Activated CD8-positive, alpha-beta memory T cell treated with anti-CD3 and anti-CD28 coated beads, Interleukin-2, amount 50 U/mL, for 24 hours (primary cell): ENCODE measurements at regions not wholly inside any gene's neighbourhood (a gene's known extent, or its start where the extent isn't known, plus 50 kb on each side); places are given as distances from the start of the nearest gene placed in this dataset.
"Not testable (repeated sequence)": the region's sequence is repeated elsewhere in the genome, so short reads cannot be mapped to it uniquely, and the experiment has no call there.

Source experiments
- DNase-seq: peaks from one replicate; pipeline ENCODE4 v3.0.0-alpha.2; 2020; ENCODE audit errors: extremely low read depth

DNA sequence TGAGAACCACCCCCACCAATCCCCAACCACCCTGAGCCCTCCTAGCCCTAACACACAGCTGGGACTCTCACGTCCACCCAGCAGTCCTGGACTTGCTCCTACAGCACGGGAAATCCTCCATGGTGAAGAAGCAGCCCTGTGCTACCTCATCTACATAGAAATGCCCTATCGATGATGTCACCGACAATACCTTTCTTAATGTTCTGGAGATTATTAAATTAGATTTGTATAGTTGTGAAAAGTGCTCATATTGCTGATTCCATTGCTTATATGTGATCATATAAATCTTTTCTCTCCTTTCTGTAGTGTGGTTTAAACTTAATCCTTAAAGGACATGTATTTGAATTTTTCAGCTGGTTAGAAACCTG lies 97.1 kb downstream of the PPIAL4G start:
- not testable (repeated sequence) for DNase-seq

DNA sequence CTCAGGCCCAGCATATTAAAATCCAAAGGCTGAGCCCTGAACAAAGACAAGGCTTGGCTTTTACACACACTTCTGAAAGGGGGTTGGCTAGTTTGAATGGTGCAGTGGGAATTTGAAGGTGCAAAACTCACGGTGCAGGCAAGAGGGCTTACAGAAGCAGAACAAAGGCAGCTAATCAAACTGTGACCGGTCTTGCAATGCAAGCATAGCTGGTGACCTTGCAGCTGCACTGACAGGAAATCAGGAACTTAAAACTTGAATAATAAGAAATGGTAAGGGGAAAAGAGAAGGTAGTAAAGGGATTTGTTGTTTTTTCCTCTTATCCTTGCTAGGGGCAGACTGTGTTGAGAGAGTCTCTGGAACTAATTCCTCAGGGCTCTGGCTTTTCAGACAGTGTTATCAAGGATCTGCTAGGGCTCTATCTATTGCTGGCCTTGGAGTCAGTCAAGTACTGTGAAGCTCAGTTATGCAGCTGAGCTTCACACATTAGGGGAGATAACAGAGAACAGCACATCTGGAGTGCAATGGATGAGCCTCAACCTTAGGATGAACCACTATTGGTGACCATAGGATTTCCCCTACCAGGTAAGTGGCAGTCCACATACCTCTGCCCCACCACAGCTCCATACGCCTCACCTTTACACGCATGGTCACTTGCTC lies 97.6 kb downstream of the PPIAL4G start:
- no peak for DNase-seq

DNA sequence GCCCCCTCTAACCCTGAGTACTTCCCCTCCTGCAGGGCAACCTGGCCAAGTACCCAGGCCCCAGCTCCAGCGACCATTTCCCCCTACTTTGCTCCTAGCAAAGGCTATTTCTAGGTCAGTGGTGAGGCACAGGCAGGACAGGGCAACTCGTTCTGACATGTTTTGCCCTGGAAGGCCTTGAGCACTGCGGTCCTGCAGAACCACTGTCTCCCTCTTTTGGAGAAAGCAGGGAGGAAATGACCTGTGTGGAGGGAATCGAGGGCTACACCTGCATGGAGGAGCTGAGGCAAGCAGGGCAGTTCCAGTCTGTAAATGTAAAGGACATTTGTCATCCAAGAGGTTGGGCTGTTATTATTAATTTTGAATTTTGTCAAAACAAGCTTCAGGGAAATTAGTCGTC lies 99.1 kb downstream of the PPIAL4G start:
- no peak for DNase-seq

DNA sequence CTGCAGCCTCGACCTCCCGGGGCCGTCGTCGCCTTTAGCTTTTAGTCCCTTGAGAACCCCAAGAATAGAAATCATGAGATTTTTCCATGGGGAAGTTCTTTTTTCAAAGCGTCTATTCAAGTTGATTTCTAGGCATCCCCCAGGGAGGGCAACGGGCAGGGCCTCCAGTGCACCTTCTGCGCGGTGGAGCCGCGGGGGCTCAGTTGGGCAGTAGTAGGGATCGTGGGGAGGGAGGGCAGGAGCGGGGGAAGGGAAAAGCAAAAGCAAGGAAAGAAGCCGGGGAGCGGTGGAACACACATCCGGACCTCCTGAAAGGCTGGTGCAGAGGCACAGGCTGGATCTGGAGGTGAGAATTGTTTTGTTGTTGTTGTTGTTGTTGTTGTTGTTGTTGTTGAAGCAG lies 103.4 kb downstream of the PPIAL4G start:
- DNase-seq = no peak

DNA sequence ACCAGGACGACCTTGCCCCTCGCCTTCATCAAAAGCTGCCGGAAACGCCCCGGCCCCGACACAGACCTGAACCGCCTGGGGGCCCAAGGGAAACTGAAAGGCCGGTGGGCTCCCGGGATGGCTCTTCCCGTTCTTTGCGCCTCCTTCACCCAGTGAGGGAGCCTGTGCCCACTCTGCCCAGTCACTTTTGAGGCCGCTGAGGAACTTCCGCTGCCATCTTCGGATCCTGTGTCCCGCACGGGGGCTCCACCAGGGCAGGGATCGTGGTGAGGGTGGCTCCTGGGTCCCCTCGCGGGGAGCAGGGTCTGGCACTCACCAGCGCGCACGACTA lies 104.0 kb downstream of the PPIAL4G start:
- no peak for DNase-seq

DNA sequence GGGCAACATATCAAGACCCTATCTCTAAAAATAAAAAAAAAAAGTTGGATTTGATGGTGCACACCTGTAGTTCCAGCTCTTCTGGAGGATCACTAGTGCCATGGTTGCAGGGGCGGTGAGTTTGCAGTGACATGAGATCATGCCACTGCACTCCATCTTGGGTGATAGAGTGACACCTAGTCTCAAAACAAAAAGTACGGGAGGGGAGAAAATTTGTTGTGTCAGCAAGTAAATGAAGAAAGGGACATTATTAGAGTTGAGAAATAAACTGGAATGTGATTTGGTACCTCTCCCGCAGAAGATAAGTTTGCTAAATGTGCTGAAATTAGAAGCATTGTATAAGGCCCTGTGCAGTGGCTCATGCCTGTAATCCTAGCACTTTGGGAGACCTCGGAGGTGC lies 105.1 kb downstream of the PPIAL4G start:
- DNase-seq = not testable (repeated sequence)

DNA sequence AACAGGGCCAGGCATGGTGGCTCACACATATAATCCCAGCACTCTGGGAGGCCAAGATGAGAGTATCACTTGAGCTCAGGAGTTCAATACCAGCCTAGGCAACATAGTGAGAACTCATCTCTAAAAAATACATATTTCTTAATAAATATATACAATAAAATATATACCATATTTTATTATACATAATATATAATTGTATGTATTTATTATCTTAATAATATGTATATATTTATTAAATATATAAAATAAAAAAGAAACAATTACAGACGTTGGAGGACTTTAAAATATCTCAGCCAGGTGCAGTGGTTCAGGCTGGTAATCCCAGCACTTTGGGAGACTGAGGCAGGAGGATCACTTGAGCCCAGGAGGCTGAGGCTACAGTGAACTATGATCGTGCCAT lies 106.1 kb downstream of the PPIAL4G start:
- DNase-seq = not testable (repeated sequence)

DNA sequence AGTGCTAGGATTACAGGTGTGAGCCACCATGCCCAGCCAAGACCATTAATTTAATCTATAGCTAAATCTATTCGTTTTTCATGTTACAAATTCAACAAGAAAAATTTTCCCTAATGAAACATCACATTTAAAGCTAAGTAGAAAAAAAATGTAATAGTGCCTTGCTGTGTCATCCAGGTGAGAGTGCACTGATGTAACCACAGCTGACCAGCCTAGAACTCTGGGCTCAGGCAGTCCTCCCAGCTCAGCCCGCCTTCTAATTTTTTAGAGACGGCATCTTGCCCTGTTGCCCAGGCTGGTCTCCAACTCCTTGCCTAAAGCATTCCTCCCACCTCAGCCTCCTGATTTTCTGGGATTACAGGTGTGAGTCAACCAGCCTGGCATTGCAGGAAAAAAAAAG lies 109.0 kb downstream of the PPIAL4G start:
- no peak for DNase-seq

DNA sequence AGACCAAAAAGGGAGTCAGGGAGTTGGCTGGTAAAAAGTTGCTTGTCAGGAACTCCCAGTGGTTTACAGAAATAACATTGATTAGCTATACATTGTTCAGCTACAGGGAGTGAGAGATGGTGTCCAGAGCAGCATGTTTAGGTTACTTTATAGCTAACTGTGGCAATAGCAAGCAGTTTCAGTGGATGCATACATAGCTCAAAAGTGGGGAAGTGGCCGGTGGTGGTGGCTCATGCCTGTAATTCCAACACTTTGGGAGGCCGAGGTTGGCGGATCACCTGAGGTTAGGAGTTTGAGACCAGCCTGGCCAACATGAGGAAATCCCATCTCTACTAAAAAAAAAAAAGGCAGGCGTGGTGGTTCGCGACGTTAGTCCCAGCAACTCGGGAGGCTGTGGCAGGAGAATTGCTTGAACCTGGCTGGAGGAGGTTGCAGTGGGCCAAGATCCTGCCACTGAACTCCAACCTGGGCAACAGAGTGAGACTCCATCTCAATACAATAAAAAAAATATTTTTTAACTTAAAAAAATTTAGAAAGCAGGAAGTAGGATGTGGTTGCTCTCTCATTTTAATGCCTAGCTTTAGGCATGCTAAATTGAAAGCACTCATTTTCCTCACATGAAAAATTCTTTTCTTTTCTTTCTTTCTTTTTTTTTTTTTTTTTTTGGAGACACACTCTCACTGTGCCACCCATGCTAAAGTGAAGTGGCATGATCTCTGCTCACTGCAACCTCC lies 109.7 kb downstream of the PPIAL4G start:
- DNase-seq = no peak

DNA sequence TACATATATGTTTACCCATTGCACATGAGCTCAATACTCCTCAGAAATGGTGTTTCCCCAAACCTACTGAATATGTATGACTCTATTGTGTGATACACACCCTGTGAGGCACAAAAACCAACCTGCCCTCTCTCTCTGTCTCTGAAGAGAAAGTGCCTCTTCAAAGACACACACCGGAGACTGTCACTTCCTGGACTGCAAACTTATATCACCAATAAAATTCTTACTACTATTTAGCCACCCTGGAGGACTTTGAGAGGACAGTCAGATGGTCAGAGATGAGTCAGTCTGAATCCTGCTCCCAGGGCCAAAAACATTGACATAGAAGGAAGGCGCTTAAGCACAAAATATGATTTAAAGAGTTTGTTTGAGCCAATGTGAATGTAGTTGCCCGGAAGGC lies 110.4 kb downstream of the PPIAL4G start:
- DNase-seq = no peak

DNA sequence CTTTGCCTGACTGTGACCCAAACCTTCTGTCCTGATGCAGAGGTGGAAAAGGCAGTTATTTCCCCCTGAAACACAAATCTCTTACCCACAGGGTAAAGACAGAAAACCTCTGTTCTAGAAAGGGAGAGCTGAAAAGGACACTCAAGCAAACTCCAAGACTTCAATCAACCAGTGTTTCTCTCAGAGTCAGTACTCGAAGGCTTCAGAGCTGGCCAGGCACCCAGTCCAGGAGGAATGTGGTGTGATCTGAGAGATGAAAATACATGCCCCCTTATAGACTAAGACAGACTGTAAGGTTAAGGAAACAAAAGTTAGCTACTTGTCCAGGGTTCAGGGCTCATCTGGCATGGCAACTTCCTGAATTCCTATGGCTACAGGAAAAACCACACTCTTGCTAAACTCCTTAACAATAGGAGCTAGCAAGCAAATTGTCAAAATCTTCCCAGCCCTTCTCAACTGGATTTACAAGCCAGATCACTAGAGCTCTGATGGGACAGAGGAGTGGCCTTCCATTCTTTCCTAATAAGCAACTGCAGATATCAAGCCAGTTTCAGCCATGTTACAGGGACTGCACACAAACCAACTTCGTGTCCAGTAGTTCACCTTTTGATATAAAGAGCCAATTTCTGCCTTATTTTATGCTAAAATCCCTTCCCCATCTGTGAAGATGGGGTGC lies 110.9 kb downstream of the PPIAL4G start:
- not testable (repeated sequence) for DNase-seq

DNA sequence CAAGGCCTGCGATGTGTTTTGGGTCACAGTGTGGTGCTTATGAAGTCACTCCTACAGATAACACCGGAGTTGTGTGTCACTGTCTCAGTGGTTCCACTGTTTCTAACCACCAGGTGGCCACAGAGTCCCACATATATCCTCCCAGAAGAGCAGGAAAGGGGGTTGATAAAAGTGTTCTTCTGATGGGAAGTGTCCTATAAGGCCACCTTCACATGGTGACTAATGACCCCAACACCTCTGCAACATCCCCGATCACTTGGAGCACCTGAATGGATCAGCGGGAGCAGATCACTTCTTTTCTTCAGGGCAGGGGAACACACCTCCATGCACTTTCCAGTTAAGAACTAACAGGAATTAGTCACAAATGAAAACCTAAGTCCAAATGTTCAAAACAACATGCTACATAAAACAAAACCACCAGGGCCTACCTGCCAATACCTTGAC lies 111.5 kb downstream of the PPIAL4G start:
- DNase-seq = not testable (repeated sequence)

DNA sequence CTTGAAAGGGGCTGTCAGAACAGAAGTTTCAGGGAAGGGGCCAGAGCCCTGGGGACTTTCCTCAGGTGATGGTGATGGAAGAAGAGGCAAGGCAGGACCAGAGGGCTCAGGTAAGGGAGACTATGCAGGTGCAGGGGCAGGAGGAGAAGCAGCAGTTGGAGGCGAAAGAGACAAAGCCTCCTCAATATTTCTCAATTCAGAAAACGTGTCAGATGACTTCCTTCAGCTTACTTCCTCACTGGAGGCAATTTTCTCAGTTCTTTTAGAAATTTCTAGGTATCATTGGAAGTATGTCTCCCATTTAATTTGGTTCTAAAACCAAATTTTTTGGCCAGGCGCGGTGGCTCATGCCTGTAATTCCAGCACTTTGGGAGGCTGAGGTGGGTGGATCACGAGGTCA lies 112.4 kb downstream of the PPIAL4G start:
- DNase-seq = not testable (repeated sequence)

DNA sequence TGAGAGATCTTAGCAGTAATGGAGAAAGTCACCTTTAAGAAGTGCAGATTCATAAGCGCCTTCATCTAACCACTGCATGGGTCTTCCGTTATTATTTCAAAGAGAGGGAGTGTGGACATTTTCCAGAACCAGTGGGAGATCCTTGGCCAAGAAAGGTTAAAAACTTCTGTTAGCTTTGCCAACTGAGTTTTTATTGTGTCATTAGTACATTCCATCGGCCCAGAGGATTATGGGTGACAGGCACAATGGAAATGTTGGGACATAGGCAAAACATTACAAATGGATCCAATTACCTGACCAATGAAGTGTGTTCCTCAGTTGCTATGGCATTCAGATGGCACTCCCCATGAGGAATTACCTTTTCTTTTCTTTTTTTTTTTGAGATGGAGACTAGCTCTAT lies 115.5 kb downstream of the PPIAL4G start:
- DNase-seq = no peak

DNA sequence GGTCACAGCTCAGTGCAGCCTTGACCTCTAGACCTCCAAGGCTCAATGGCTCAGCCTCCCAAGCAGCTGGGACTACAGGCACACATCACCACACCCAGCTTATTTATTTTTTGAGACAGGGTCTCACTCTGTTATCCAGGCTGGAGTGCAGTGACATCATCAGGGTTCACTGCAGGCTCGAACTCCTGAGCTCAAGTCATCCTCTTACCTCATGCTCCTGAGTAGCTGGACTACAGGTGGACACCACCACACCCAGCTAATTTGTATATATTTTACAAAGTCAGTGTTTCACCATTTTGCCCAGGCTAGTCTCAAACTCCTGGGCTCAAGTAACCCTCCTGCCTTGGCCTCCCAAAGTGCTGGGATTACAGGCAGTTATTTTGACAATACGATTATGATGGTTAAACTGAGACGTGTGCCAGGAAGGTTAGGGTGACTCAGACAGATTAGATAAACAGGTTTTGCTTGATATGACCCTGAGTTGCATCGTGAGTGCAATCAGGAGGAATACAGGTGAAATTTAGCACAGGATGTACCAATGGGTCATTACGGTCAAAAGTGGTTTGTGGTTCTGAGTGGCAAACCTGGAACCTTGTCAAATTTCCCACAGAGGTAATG lies 116.9 kb downstream of the PPIAL4G start:
- not testable (repeated sequence) for DNase-seq

DNA sequence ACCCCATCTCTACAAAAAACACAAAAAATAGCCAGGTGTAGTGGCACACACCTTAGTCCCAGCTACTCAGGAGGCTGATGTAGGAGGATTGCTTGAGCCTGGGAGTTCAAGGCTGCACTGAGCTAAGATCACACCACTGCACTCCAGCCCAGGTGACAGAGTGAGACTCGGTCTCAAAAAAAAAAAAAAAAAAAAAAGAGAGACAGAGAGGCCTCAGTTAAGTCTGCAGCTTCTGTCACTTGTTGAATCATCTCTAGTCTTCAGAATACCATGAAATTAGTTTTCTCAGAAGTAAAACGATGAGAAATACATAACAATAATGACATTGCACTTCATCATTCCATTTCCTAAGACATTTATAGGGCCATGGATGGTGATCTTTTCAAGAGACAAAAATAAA lies 118.0 kb downstream of the PPIAL4G start:
- DNase-seq = not testable (repeated sequence)

DNA sequence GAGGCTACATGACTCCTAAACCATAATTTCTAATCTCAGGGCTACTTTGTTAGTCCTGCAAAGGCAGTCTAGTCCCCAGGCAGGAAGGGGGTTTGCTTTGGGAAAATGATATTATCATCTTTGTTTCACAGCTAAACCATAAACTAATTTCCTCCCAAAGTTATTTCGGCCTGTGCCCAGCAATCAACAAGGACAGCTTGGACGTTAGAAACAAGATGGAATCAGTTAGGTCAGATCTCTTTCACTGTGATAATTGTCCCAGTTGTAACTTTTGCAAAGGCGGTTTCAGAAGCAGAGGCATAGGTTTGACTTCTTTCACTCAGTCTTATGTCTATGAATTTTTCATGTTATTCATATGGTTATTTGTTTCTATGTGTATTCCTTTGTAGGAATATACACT lies 119.1 kb downstream of the PPIAL4G start:
- not testable (repeated sequence) for DNase-seq

DNA sequence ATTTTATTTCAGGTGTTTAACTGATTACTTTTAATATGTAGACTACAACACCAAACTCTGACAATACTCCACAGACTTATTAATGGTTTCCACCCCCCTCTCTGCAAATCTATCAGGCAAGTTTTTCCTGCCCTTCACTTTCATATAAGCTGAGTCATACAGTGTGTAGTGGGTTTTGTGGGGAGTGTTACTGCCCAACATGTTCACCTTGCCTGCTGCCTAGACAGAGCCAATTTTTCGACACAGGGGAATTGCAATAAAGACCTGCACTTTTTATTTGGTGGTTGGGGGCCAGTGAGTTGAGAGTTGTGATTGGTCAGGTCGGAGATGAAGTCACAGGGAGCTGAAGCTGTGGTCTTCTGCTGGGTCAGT lies 119.7 kb downstream of the PPIAL4G start:
- no peak for DNase-seq

DNA sequence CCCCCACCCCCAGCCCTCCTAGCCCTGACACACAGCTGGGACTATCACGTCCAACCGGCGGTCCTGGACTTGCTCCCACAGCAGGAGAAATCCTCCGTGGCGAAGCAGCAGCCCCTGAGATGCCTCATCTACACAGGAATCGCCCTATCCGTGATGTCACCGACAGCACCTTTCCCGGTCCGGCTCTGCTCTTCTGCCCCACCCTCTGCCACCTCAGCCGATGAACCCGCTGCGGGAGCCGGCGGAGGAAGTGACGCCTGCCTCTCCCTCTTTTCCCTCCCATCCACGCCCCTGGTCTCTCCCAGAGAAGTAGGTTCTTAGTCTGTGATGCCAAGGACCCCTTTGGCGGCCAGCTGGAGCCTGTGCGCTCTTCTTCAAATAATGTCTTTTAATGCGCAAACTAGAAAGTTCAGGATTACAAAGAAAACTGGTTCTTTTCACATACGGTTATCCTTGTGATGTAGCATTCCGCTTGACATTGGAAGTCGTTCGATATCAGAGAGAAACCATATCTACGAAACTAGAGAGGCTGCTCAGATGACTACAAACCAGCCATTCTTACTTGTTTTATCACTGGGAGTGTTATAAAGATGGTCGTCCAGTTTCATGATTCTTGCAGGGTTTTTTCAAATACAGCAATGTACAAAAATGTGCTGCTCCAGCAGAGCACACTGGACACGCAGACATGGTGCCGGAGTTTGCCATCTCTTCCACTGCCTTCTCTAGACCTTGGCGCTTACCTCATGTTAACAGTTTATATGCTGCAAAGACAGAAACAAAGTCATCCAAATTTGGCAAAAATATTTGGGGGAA lies 120.3 kb downstream of the PPIAL4G start:
- peak; percentile 18 for DNase-seq

DNA sequence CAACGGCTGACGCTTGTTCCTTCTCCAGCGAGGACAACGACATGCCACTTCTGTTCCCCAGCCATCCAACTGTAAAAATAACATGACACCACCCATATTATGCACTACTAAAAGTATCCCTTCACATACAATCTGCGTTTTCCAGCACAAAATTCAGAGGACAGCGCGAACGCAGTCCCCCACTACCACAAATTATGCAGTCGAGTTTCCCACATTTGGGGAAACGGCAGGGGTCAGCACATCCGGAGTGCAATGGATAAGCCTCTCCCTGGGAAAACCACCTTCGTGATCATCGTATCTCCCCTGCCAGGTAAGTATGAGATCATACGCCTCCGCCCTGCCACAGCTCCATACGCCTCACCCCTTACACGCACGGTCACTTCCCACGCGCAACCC lies 120.9 kb downstream of the PPIAL4G start:
- DNase-seq = no peak

DNA sequence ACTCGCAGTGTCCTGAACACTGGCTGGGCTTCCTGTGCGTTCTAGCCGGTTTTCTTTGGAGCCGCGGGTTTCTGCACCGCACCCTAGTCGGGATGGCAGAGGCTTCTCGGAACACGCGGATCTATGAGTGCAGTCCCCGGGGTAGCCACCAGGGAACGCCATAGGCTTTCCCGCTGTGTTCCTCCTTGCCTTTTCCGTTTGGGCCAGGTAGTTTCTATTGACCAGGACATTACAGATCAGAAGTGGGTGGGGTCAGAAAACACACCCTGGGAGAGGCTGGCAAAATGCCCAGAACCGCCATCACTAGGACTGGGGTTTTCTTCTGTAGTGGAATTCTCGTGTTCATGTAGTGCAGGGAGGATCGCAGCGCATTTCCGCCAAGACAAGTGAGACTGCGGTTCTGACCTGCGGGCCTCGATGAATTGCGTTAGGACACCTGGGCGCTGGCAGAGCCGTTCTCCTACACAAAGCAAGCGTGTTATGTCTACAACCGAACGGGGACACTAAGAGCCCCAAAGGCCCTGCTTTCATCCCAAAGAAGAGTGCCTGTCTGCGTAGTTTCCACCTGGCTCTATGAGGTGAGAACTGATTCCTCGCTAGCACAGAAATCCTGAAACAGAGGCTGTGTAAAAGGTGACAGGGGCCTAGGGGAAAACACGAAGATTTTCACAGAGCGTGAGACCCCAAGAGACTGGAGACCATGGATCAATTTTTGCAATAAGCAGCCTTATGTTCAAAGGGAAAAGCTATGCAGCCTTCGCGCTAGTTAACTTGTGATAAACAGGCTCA lies 121.5 kb downstream of the PPIAL4G start:
- DNase-seq = not testable (repeated sequence)
